NCI-H2227 (cell line): ENCODE measurements at regions not wholly inside any gene's neighbourhood (a gene's known extent, or its start where the extent isn't known, plus 50 kb on each side); places are given as distances from the start of the nearest gene placed in this dataset.

ENCODE experiments used
- DNase-seq: peaks from one replicate; lab custom pipeline; 2025; ENCODE audit not compliant: unreplicated experiment; lab: John Stamatoyannopoulos, UW

DNA sequence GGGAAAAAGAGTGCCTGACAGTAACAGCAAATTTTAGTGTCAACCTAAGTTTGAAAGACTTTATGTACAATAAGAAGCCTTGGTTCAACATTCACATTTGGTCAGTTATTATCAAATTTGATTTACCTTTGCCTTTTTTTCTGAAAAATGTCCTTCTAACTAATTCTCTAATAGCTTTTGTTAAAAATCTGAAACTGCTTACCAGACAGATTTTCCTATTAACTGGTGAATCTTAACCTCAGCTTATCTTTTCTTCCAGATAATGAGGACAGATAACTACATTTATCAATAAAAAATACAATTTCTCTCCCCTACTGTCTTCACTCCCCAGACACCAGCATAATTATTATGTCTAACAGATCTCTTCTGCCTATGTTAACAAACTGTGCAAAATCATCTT is 988.5 kb downstream of the CDH18 start:
- no peak for DNase-seq

DNA sequence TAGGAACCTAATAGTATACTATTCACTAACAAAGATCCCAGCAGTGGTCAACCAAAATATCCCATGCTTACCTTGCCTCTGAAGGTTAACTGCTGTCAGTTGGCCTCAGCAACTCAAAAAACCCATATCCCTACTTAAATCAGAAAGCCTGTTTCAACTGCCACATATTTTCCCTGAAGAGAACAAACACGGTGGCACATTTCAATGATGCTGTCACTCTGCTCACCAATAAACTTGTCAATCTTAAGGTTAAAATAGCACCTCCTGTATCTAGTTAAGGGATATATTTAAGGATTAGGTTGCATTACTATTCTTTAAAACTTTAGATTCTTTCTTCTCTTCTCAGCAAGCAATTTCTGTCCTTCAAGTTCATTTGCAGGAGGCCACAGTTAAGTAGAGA is 986.9 kb downstream of the CDH18 start:
- no peak for DNase-seq

DNA sequence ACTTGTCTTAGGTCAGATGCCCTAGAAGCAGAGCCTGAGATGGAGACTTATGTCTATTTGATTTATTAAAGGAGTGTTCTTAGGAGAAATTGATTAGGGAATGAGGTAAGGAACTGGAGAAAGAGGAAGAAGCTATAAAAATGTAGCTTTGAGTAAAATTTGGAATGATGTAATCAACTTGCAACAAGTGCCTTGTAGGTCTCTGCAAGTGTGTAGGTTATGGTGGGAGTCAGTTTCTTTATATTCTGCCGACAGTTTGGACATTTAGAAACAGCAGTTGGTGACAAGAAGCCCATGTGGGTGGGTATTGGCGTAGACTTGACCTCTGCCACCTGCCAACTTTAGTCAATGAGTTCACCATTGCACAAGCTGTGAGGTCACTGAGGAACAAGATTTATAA is 986.5 kb downstream of the CDH18 start:
- no peak for DNase-seq

DNA sequence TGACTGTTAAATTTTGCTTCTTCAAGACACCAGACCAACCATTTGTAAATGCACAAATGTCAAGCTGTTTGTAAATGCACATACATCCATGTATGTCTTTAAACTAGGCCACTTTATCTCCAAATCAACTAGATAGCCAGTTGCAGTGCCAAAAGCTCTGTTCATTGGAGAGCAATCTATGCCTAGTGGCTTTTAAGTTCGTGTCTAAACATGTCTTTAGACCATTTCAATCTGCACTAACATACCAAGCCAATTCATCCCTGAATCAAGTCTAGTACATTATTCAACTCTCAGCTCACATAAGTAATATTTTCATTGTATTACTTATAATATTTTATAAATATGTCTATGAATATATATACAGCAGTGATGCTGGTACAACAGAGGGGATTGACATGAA is 985.9 kb downstream of the CDH18 start:
- DNase-seq, result no peak

DNA sequence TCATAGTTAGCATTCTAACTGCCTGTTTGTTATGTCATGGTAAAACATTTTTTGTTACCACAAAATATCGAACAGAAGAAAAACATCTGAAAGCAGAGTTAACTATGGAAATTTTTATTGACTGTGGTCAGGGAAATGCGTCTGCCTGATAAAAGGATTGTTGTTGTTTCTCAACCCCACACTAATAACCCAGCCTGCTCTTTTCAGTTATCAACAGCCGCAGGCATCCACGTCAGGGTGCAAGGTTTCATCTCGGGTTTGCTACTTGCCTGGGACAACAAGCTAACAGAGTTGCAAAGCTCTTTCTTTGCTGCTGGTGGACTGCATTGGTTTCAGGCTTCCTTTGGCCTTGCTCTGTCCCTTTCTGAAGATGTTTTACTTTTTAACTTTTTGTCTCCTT is 969.2 kb downstream of the CDH18 start:
- no peak for DNase-seq

DNA sequence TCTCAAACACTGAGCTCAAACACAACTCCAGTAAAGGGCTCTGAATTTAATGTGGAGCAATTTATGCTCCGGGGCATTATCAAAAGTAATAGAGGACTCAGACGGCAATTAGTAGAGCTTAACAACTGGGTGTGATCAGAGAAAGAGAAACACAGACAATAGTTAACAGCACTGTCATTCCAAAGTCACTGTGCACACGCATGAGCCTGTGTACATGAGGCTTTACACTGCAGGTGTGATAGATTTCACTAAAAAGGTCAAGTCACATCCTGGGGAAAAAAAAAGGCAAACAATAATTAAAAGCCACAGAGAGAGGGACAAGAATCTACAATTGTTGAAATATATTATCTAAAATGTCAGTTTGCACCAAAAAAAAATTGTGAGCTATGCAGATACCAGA is 956.5 kb downstream of the CDH18 start:
- DNase-seq, result no peak

DNA sequence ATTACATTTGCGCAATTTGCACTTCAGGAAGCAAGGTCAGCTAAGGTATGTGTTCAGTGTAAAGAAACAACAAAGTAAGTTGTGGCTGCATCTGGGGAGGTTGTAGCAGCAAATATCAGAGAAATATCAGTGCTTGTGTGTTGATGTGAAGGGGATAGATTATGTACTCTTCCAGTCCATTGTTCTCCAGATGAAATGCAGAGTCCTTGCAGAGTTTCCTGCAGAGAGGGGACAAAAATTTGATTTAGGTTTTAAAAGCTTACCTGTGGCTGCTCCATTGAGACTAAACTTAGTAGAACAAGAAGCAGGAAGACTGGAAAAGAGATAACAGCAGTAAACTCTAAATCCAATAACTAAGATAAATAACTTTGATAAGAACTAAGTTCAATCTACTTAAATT is 952.2 kb downstream of the CDH18 start:
- no peak for DNase-seq

DNA sequence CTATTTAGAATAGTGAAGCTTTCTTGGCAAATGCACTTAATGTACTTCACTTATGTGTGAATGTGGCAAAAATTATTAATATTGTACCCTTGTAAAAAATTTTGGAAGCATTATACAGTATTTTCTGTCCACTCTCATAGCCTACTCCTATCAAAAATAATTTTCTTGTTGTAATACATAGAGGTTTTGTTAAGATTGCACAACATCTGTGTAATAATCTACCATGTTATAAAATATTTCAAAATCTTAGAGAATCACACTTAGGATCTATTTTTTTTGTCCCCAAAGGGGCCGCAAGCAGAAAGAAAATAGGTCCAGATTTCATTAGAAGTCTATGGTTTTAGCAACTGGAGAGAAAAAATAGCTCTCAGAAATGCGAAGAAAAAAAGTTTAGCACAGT is 945.9 kb downstream of the CDH18 start:
- no peak for DNase-seq

DNA sequence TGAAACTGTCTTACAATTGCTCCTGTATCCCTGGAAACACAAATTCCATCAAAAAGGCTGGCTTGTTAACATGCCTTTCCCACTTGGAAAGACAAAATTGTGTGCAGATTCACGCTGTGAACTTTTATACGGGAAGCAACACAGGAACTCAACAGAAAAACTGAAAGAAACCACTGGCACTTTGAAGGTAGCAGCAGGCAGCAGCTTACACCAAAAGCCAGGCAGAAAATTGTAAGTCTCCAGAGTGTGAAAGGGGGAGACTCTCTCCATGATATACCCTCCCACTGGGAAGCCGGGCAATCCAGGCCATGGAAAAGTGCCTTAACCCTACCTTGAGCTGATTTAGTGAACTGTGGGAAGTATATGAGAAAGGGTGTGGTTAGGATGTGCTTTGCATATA is 943.7 kb downstream of the CDH18 start:
- DNase-seq, result no peak

DNA sequence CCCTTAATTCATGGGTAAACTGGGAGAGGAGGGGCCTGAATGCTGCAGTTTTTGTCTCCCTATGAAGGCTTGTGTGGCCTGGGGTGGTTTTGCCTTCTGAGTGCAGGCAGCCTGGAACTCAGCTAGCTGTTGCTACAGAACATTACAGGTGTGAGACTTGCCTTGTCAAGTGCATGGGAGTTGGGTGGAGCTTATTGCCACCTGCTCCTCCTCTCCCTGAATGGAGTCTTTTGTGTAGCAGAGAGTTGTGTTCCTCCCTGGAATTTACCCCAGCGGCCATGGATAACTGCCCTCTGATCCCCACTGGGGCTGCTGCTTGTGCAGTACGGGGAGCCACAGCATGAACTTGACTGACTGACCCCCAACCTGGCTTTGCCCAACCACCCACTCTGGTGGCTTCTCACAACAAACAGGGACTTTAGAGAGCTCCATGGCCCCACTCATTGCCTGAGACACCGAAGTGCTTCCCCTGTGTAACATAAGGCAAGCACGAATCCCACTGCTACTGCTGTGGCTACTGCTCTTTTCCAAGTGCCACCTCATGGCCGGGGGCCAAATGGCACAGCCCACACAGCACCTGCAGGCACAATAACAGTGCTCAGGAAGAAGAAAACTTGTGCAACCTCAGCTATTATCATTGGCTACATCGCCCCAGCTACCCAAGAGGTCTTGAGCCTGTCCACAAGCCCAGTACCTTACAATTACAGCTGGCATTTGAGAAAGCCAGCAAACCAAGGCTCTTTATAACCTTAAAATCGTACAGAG is 942.9 kb downstream of the CDH18 start:
- no peak for DNase-seq

DNA sequence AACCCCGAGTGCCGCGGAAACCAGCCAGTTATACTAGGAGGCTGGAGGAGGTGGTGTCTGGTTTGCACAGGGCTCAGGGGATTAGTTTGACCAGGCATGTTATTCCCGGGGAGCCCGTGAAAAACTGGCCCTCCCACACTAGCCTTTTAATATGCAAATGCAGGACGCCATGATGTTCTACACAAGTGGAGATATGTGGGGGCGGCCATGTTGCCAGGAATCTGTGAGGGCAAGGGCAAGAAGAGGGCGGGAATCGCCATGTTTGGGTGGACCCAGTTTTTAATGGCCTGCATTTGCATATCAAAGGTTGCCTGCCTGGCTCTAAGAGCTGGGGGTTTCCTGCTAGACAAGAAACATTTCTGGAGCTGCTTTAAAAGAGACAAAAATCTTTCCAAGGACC is 940.7 kb downstream of the CDH18 start:
- peak; percentile 5 for DNase-seq

DNA sequence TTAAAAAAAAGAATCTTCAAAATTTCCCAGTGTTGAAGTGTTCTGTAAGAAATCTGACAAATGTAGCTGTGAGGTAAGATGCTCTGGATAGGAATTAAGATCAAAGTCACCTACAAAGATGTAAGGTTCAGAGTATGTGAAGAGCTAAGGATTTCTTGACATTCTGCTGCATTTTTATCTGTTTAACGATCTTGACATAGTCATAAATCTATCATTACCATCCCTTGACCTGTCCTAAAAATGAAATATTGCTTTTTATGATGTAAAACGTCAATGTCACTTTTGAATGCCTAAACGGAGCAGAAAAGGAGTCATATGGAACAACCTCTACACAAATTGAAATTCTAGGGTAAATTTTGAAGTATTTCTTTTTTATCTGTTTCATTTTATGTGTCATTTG is 939.3 kb downstream of the CDH18 start:
- DNase-seq, result no peak

DNA sequence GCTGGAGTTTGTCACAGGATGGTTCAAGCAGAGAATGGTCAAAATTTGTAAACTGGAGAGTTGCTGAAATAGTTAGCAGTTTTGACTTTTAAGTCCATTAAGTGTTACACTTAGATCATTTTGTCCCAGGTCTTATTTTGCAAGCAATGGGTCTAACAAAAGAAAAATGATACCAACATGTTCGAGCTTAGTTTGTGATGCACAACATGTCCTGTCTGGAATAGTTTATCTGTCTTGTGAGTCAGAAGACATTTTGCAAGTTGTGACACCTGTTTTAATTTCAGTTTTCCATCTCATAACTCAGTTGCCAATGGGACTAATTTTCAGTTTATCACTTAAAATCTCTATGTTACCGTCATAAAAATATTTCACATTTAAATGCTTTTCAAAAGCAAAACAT is 929.8 kb downstream of the CDH18 start:
- no peak for DNase-seq

DNA sequence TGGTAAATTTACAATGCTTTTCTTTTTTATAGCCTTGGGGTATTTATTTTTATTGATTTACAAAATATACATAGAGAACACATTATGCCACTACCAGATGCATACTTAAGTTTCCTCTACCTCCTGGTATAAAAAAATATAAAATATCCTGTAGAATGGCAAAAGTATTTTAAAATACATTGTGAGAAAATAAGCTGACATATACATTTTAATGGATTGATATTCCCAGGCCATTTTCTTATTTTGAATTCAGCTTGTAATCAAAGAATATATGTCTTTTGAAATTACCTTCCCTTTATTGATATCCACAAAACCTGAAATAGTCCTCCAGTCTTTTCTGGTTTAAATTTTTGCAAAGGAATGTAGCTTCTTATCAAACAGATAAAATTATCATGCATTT is 923.9 kb downstream of the CDH18 start:
- no peak for DNase-seq

DNA sequence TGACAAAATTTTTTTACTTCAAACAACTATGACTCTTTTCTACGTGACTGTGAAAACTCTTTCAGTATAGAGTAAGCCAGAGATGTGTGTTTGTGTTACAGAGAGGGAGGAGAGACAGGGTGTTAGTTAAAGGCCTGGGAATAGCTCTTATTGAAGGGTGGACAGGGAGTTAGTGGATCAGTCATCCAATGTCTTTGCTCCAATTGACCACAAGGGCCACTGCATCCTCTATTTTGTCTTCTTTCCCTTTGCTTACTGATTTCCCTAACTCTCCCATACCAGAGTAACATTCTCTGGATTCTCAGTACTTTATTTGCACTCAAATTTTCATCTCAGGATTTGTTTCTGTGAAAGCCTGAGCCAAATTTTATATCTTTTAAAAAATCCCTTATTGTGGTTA is 920.3 kb downstream of the CDH18 start:
- DNase-seq, result no peak

DNA sequence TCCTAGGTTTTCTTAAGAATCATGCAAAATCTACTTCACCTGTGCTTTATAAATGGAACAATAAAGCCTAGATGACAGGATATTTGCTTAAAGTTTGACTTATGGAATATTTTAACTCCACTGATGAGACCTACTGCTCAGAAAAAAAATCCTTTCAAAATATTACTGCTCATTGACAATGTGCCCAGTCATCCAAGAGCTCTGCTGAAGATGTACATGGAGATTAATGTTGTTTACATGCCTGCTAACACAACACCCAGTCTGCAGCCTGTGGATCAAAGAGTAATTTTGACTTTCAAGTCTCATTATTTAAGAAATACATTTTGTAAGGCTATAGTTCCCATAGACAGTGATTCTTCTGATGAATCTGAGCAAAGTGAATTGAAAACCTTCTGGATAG is 889.6 kb downstream of the CDH18 start:
- DNase-seq, result no peak

DNA sequence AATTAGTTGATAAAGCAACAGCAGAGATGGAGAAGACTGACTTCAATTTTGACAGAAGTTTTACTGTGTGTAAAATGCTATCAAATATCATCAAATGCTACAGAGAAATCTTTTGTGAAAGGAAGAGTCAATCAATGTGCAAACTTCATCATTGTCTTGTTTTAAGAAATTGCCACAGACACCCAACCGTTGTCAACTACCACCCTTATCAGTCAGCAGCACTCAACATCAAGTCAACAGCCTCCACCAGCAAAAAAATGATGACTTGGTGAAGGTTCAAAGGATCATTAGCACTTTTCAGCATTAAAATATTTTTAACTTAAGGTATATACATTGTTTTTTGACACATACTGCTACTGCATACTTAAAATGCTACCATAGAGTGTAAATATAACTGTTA is 888.8 kb downstream of the CDH18 start:
- no peak for DNase-seq

DNA sequence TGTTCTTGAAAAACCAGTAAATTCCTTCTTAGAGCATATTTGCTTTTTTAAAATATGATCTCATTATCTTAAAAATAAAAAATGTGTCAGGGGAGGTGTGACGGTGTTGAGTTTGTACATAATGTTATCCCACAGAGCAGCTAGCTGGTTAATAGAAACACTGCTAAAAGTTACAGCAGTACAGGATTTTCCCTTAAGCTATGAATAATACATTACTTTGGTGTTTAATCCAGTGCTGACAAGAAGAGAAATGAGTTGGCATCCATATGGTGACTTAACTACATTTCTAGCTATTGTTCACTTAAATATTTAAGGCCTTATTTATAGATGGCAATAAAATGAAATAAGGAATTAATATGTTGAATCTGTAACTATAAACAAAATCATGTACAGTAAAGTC is 883.1 kb downstream of the CDH18 start:
- DNase-seq, result no peak

DNA sequence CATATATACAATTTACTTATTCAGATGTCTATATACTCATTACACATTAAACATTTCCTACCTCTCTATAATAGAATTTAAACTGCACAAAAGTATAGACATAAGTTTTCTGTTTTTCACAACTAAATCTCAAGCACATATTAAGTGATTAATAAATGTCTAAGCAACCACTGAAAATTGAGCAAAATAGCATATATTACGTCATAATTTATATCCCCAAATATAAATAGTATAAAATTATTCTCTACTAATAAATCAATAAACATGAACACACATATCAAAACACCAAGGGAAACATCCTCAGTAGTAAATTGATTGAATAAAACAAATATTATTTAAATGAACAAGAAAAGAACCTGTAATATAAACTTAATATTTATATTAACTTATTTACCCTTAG is 865.1 kb downstream of the CDH18 start:
- no peak for DNase-seq

DNA sequence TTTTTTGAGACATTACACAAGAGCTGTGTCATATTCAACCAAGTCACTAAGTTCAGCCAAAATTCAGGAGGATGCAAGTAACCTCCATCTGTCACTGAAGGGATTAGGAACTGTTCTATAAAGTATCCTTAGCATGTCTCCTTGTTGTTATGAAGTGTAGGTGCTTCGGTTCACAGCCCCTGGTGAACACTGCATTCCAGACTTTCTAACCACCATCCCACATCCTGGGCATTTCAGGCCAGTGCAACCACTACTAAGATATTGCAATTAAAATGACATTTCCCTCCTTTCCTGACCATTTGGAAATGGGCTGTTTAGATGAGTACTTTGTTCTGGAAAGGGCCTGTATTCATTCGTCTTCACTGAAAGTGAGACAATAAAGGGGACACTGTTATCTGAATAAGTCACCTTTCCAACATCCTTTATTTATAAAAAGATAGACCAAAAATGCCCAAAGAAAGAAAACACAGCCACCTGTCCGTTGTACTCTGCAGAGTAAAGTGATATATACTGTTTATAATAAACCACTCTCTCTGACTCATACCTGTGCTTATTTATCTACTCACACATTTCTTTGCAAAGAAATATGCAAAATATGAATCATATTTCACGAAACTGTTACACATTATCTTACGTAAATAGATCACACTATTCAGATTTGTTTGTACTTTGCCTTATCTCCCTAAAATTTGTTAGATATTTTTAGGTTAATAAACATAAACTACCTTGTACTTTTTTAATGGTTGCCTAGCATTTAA is 861.9 kb downstream of the CDH18 start:
- DNase-seq, result no peak

DNA sequence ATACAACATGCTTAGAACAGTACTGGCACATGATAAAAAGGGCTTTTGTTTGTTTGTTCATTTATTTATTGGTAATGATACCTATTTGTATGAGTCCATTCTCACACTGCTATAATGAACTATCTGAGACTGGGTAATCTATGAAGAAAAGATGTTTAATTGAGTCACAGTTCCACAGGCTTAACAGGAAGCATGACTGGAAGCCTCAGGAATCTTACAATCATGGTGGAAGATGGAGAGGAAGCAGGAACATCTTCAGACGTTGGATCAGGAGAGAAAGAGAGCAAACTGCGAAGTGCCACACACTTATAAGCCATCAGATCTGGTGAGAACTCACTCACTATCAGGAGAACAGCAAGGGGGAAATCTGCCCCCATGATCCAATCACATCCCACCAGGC is 847.7 kb downstream of the CDH18 start:
- no peak for DNase-seq

DNA sequence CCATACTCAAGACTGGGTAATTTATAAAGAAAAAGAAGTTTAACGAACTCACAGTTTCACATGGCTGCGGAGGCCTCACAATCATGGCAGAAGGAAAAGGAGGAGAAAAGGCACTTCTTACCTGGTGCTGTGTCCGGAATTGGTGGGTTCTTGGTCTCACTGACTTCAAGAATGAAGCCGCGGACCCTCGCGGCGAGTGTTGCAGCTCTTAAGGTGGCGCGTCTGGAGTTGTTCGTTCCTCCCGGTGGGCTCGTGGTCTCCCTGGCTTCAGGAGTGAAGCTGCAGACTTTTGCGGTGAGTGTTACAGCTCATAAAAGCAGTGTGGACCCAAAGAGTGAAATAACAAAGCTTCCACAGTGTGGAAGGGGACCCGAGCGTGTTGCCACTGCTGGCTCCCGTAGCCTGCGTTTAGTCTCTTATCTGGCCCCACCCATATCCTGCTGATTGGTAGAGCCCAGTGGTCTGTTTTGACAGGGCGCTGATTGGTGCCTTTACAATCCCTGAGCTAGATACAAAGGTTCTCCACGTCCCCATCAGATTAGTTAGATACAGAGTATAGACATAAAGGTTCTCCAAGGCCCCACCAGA is 846.0 kb downstream of the CDH18 start:
- DNase-seq, result peak; percentile 22
